Transverse colon (tissue), 4 donors: ENCODE measurements at regions not wholly inside any gene's neighbourhood (a gene's known extent, or its start where the extent isn't known, plus 50 kb on each side); places are given as distances from the start of the nearest gene placed in this dataset.

Source experiments
- DNase-seq: peaks from one replicate; pipeline ENCODE4 v3.0.0-alpha.2; 2019
- H3K27ac ChIP-seq, 4 donors: fragments of 200-600 bp; sonication (generic); 2 replicates each; pipeline ENCODE4 v1.5.1; 2016 to 2018; ENCODE audit warnings: inconsistent platforms in 4 of 4
- H3K27me3 ChIP-seq: fragments of 200-600 bp; sonication (generic); 2 replicates; pipeline ENCODE4 v1.5.1; 2017; ENCODE audit warnings: inconsistent platforms
- H3K36me3 ChIP-seq, 4 donors: fragments of 200-600 bp; sonication (generic); 2 replicates each; pipeline ENCODE4 v1.5.1; 2017 to 2019; ENCODE audit warnings: inconsistent platforms in 4 of 4
- H3K4me1 ChIP-seq, 4 donors: fragments of 200-600 bp; sonication (generic); 2 replicates each; pipeline ENCODE4 v1.5.1; 2017 to 2020; ENCODE audit warnings: inconsistent platforms in 4 of 4
- H3K4me3 ChIP-seq, 4 donors: fragments of 200-600 bp; sonication (generic); 1 replicate in 1 of 4; 2 replicates in 3 of 4; pipeline versions ENCODE4 v1.5.1 to v1.6.1; 2017 to 2019; ENCODE audit warnings: inconsistent platforms in 4 of 4
- H3K9me3 ChIP-seq, 2 donors: fragments of 200-600 bp; sonication (generic); 2 replicates each; pipeline ENCODE4 v1.5.1; 2017 to 2019; ENCODE audit warnings: inconsistent platforms in 2 of 2
- EP300 ChIP-seq: sonication (generic); formaldehyde crosslinking; IDR thresholded peaks from one replicate; pipeline ENCODE4 v1.6.1; 2017; ENCODE audit warnings: antibody characterized with exemption, low read depth
- POLR2A ChIP-seq: fragments of 450-650 bp; IDR thresholded peaks from one replicate; pipeline ENCODE4 v1.6.1; 2016; ENCODE audit warnings: antibody characterized with exemption, mild to moderate bottlenecking, moderate library complexity
- POLR2AphosphoS5 ChIP-seq, 3 donors: sonication (generic); formaldehyde crosslinking; IDR thresholded peaks; one replicate each; pipeline ENCODE4 v1.6.1; 2016; ENCODE audit warnings: antibody characterized with exemption in 3 of 3
- WGBS, 2 donors: methylation state at CpG; one replicate each; pipeline ENCODE4 v1.1.5; 2018; ENCODE audit warnings: low coverage in 1 of 2; 5-methylcytosine and 5-hydroxymethylcytosine counted together
- in situ Hi-C, 4 donors: fragments of 200-750 bp; cut with MboI; loops; one replicate each; pipeline versions ENCODE4 v1.15.0 to v1.15.1; 2017; ENCODE audit warnings: low sequenced_read_pairs in 3 of 4, low pct_ligation_motif_present in 1 of 4, low pct_unique_long_range_greater_than_20kb in 1 of 4
- intact Hi-C: fragments of 100-400 bp; cut with DNase I; formaldehyde crosslinking; loops from one replicate; pipeline ENCODE4 v1.15.1; 2023; ENCODE audit warnings: low total_unique reads
- small RNA-seq, 4 donors: library from RNA; depleted of rRNA; stranded (forward); fragments of <200 nt; gene quantifications; one replicate each; pipeline ENCODE3, GENCODE V24; 2016
- TF ChIP-seq, protein P1 (sequence below), 5 experiments: fragments of 200-600 bp in 3 of 5; fragments of 450-650 bp in 2 of 5; sonication (generic) in 3 of 5; IDR thresholded peaks; 1 replicate in 2 of 5; 2 replicates in 3 of 5; pipeline ENCODE4 v1.5.1; 2016 to 2017; ENCODE audit warnings: antibody characterized with exemption in 5 of 5, inconsistent platforms in 3 of 5, mild to moderate bottlenecking in 2 of 5, moderate library complexity in 1 of 5

DNA sequence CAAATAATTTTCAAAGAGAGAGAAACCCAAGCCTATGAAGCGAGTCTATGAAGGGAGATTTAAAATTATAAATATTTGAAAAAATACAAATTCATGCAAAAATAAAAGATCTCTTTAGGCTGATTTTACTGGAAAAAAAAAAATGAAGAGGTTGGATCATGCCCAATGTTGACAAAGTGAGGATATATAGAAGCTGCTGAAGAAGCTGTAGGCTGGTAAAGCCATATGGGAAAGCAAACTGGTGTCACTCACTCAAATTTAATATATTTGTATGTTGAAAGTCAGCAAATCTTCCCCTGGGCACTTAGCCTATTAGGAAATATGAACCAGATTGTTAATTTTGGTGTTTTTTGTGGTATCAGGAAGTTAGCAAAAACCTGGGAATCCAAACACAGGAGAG, 61.8 kb upstream of the BCHE start:
- WGBS, 2 donors = 76 to 78% methylated on average over 1 of the region's 1 CpG
- TF ChIP-seq EP300 (no peak), POLR2AphosphoS5 (IDR thresholded peaks at IDR 0.05) (no peak), POLR2A (no peak)
- TF ChIP-seq, protein P1, sequence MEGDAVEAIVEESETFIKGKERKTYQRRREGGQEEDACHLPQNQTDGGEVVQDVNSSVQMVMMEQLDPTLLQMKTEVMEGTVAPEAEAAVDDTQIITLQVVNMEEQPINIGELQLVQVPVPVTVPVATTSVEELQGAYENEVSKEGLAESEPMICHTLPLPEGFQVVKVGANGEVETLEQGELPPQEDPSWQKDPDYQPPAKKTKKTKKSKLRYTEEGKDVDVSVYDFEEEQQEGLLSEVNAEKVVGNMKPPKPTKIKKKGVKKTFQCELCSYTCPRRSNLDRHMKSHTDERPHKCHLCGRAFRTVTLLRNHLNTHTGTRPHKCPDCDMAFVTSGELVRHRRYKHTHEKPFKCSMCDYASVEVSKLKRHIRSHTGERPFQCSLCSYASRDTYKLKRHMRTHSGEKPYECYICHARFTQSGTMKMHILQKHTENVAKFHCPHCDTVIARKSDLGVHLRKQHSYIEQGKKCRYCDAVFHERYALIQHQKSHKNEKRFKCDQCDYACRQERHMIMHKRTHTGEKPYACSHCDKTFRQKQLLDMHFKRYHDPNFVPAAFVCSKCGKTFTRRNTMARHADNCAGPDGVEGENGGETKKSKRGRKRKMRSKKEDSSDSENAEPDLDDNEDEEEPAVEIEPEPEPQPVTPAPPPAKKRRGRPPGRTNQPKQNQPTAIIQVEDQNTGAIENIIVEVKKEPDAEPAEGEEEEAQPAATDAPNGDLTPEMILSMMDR (IDR thresholded peaks at IDR 0.05) = no peak
- DNase-seq = no peak
- in situ Hi-C loops (no loop called here), intact Hi-C loops (no loop called here)
- H3K4me3 ChIP-seq = no peak overlapping the region
- H3K9me3 ChIP-seq = no peaks in the 10 kb centered on the region
- no peaks in the 10 kb centered on the region for H3K27me3 ChIP-seq
- no peaks in the 10 kb centered on the region for H3K4me1 ChIP-seq
- no peak overlapping the region for H3K27ac ChIP-seq
- H3K36me3 ChIP-seq = no peaks in the 10 kb centered on the region

DNA sequence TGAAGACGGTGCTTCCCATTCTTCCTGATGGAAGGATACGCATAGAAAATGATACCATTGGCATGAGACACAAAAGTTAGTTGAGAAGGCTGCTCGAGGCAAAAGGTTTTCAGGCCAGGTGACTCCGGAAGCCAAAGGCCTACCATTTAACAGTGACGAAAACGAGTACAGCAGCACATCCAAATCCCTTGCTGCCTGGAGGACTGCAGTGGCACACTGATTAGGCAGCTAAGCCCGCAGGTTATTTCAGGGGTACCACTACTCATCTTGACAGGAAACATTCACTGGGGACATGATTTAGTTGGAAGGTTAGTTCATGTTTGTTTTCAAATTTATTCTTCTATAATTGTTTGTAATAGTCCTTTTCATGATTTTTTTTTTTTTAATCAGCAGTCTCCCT, 59.9 kb upstream of the BCHE start:
- no peak overlapping the region for H3K4me3 ChIP-seq
- no peaks in the 10 kb centered on the region for H3K9me3 ChIP-seq
- no peaks in the 10 kb centered on the region for H3K27me3 ChIP-seq
- in situ Hi-C loops (no loop called here), intact Hi-C loops (no loop called here)
- H3K4me1 ChIP-seq = no peaks in the 10 kb centered on the region
- WGBS, 2 donors = 80 to 82% methylated on average over 6 to 7 of the region's 7 CpGs
- TF ChIP-seq POLR2A (no peak), POLR2AphosphoS5 (IDR thresholded peaks at IDR 0.05) (no peak), EP300 (no peak)
- TF ChIP-seq, protein P1 (IDR thresholded peaks at IDR 0.05) = no peak
- no peak overlapping the region for H3K27ac ChIP-seq
- DNase-seq = no peak
- no peaks in the 10 kb centered on the region for H3K36me3 ChIP-seq

DNA sequence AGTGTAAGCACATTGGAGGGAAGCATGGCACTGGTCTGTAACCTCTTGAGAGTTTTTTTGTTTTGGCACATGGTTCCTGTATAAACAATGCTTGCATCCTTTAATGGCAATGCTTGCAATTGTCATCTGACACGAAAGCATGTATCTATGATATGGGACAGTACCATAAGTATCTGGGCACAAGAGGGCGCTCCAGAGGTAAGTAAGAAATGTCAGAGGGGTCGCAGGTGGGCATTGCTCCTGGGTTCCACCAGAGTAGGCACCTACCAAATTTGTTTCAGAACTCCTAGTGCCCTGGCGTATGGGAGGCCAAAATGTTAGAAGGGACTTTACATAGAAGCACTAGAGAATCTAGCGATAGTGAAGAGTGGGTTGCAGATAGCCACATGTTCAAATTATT, 58.7 kb upstream of the BCHE start:
- Histone ChIP-seq H3K27ac (no peak overlapping the region), H3K36me3 (no peaks in the 10 kb centered on the region), H3K9me3 (no peaks in the 10 kb centered on the region), H3K4me3 (no peak overlapping the region), H3K4me1 (no peaks in the 10 kb centered on the region), H3K27me3 (no peaks in the 10 kb centered on the region)
- in situ Hi-C loops (no loop called here), intact Hi-C loops (no loop called here)
- no peak for DNase-seq
- 58 to 77% methylated on average over 4 to 5 of the region's 5 CpGs for WGBS, 2 donors
- TF ChIP-seq EP300 (no peak), POLR2AphosphoS5 (IDR thresholded peaks at IDR 0.05) (no peak), POLR2A (no peak)
- TF ChIP-seq, protein P1 (IDR thresholded peaks at IDR 0.05) = no peak

DNA sequence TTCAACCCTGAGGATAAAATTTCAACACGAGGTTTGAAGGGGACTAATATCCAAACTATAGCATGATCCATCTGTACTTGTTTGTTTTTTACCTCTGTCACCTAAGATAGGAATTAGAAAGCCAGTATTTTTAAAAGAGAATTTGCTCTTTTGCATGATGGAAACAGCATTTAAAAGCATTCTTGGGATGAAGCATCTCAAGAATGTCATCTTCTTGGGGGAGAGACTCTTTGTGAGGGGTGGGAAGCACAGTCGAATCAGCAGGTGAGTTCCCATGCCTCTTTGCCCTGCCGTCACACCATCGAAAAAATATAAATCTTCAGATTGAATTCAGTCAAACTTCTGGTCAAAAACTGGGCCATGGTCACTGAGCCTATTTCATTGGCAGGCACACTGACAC, 55.3 kb upstream of the BCHE start:
- 70 to 80% methylated on average over 1 to 4 of the region's 4 CpGs for WGBS, 2 donors
- Histone ChIP-seq H3K27ac (no peak overlapping the region), H3K36me3 (no peaks in the 10 kb centered on the region), H3K4me1 (no peaks in the 10 kb centered on the region), H3K4me3 (no peak overlapping the region), H3K9me3 (no peaks in the 10 kb centered on the region), H3K27me3 (no peaks in the 10 kb centered on the region)
- intact Hi-C loops = no loop called here
- in situ Hi-C loops = no loop called here
- DNase-seq = no peak
- TF ChIP-seq POLR2AphosphoS5 (IDR thresholded peaks at IDR 0.05) (no peak), POLR2A (no peak), EP300 (no peak)
- TF ChIP-seq, protein P1 (IDR thresholded peaks at IDR 0.05) = no peak

Small RNAs in the stretch of these regions (small RNA-seq; reads per million reads assigned to genes)
- gene AC069439.1 (0 reads per million in 4 donors), gene AC072046.1 (0 reads per million in 4 donors), gene AC072046.2 (0 reads per million in 4 donors), gene MTND4LP10 (0 reads per million in 4 donors), gene RN7SKP298 (0 reads per million in 4 donors)
